SK-N-MC (cell line): ENCODE measurements at regions not wholly inside any gene's neighbourhood (a gene's known extent, or its start where the extent isn't known, plus 50 kb on each side); places are given as distances from the start of the nearest gene placed in this dataset.

Source experiments
- DNase-seq: peaks from one replicate; pipeline ENCODE4 v3.0.0-alpha.2; 2011; ENCODE audit warnings: low read depth, low spot score
- H3K27ac ChIP-seq: fragments of 200-600 bp; sonication (generic); 2 replicates; pipeline ENCODE4 v1.5.1; 2016; ENCODE audit warnings: mixed run types
- H3K36me3 ChIP-seq: fragments of 200-600 bp; sonication (generic); 2 replicates; pipeline ENCODE4 v1.6.1; 2017; ENCODE audit warnings: antibody characterized with exemption, low read length, mixed read lengths; ENCODE audit not compliant: insufficient read depth
- H3K4me3 ChIP-seq: fragments of 200-600 bp; sonication (generic); 2 replicates; pipeline ENCODE4 v1.5.1; 2016
- H3K9ac ChIP-seq: fragments of 200-600 bp; sonication (generic); 2 replicates; pipeline ENCODE4 v1.8.0; 2017; ENCODE audit warnings: mixed run types, mixed read lengths; ENCODE audit not compliant: insufficient read length
- H3K9me3 ChIP-seq: fragments of 200-600 bp; sonication (generic); 2 replicates; pipeline ENCODE4 v1.6.1; 2017; ENCODE audit warnings: low read depth, mild to moderate bottlenecking, antibody characterized with exemption, low read length, moderate library complexity, mixed read lengths
- EZH2 ChIP-seq: fragments of 200-600 bp; sonication (generic); IDR thresholded peaks from one replicate; pipeline ENCODE4 v1.6.1; 2017; ENCODE audit warnings: antibody characterized with exemption
- FOXP2 ChIP-seq: optimal IDR thresholded peaks from 2 replicates; pipeline ENCODE3; 2011; ENCODE audit warnings: mild to moderate bottlenecking, moderate library complexity; ENCODE audit not compliant: insufficient read depth; ENCODE audit errors: extremely low read length, control extremely low read depth
- POLR2AphosphoS5 ChIP-seq: IDR thresholded peaks from 2 replicates; pipeline ENCODE4 v1.6.1; 2012; ENCODE audit warnings: mild to moderate bottlenecking, low read depth, low read length, borderline replicate concordance

- no peak overlapping the region for H3K4me3 ChIP-seq
- TF ChIP-seq POLR2AphosphoS5, result no peak
- no peak for DNase-seq
- no peak overlapping the region for H3K27ac ChIP-seq
- H3K36me3 ChIP-seq, result no peaks in the 10 kb centered on the region
- no peak overlapping the region for H3K9ac ChIP-seq
- no peaks in the 10 kb centered on the region for H3K9me3 ChIP-seq
Measured at GRCh38 chr11:80163011-80163410, 722.2 kb upstream of the TENM4 start.

- no peaks in the 10 kb centered on the region for H3K9me3 ChIP-seq
- no peak overlapping the region for H3K4me3 ChIP-seq
- TF ChIP-seq FOXP2 (no peak), POLR2AphosphoS5 (no peak), EZH2 (no peak)
- DNase-seq, result no peak
- no peak overlapping the region for H3K27ac ChIP-seq
- H3K36me3 ChIP-seq, result no peaks in the 10 kb centered on the region
- no peak overlapping the region for H3K9ac ChIP-seq
Measured at GRCh38 chr11:80162387-80162786, 721.6 kb upstream of the TENM4 start.

GRCh38 chr11:80157447-80157846 is 716.6 kb upstream of the TENM4 start:
- Histone ChIP-seq H3K9ac (no peak overlapping the region), H3K9me3 (no peaks in the 10 kb centered on the region), H3K27ac (no peak overlapping the region), H3K4me3 (no peak overlapping the region), H3K36me3 (no peaks in the 10 kb centered on the region)
- TF ChIP-seq POLR2AphosphoS5 (no peak), EZH2 (no peak), FOXP2 (no peak)
- no peak for DNase-seq

GRCh38 chr11:80156062-80156461 is 715.2 kb upstream of the TENM4 start:
- H3K27ac ChIP-seq, result no peak overlapping the region
- TF ChIP-seq EZH2 (no peak), FOXP2 (no peak), POLR2AphosphoS5 (no peak)
- H3K9me3 ChIP-seq, result no peaks in the 10 kb centered on the region
- no peaks in the 10 kb centered on the region for H3K36me3 ChIP-seq
- DNase-seq, result no peak
- H3K9ac ChIP-seq, result no peak overlapping the region
- no peak overlapping the region for H3K4me3 ChIP-seq

- no peak overlapping the region for H3K27ac ChIP-seq
- no peak overlapping the region for H3K4me3 ChIP-seq
- H3K9me3 ChIP-seq, result no peaks in the 10 kb centered on the region
- no peak overlapping the region for H3K9ac ChIP-seq
- H3K36me3 ChIP-seq, result no peaks in the 10 kb centered on the region
- no peak for DNase-seq
- no peak for TF ChIP-seq FOXP2
- no peak for TF ChIP-seq EZH2
- no peak for TF ChIP-seq POLR2AphosphoS5
Measured at GRCh38 chr11:80155412-80156017, 714.7 kb upstream of the TENM4 start.

- DNase-seq, result no peak
- H3K4me3 ChIP-seq, result no peak overlapping the region
- H3K9ac ChIP-seq, result no peak overlapping the region
- no peak overlapping the region for H3K27ac ChIP-seq
- H3K36me3 ChIP-seq, result no peaks in the 10 kb centered on the region
- TF ChIP-seq POLR2AphosphoS5, result no peak
- no peak for TF ChIP-seq EZH2
- TF ChIP-seq FOXP2, result no peak
- H3K9me3 ChIP-seq, result no peaks in the 10 kb centered on the region
Measured at GRCh38 chr11:80146232-80146631, 705.4 kb upstream of the TENM4 start.

GRCh38 chr11:80144897-80145594 is 704.2 kb upstream of the TENM4 start:
- Histone ChIP-seq H3K9me3 (no peaks in the 10 kb centered on the region), H3K9ac (no peak overlapping the region), H3K27ac (no peak overlapping the region), H3K4me3 (no peak overlapping the region), H3K36me3 (no peaks in the 10 kb centered on the region)
- TF ChIP-seq POLR2AphosphoS5 (no peak), EZH2 (no peak)
- DNase-seq, result no peak

GRCh38 chr11:80136991-80137390 is 696.2 kb upstream of the TENM4 start:
- Histone ChIP-seq H3K27ac (no peak overlapping the region), H3K9me3 (no peaks in the 10 kb centered on the region), H3K36me3 (no peaks in the 10 kb centered on the region), H3K9ac (no peak overlapping the region), H3K4me3 (no peak overlapping the region)
- no peak for DNase-seq
- TF ChIP-seq POLR2AphosphoS5 (no peak), EZH2 (no peak), FOXP2 (no peak)

- no peaks in the 10 kb centered on the region for H3K9me3 ChIP-seq
- TF ChIP-seq EZH2 (no peak), FOXP2 (no peak), POLR2AphosphoS5 (no peak)
- no peak overlapping the region for H3K4me3 ChIP-seq
- DNase-seq, result no peak
- no peaks in the 10 kb centered on the region for H3K36me3 ChIP-seq
- H3K9ac ChIP-seq, result no peak overlapping the region
- no peak overlapping the region for H3K27ac ChIP-seq
Measured at GRCh38 chr11:80129396-80129795, 688.6 kb upstream of the TENM4 start.
